ENCODE measurements at regions not wholly inside any gene's neighbourhood (a gene's known extent, or its start where the extent isn't known, plus 50 kb on each side); places are given as distances from the start of the nearest gene placed in this dataset.

DNA sequence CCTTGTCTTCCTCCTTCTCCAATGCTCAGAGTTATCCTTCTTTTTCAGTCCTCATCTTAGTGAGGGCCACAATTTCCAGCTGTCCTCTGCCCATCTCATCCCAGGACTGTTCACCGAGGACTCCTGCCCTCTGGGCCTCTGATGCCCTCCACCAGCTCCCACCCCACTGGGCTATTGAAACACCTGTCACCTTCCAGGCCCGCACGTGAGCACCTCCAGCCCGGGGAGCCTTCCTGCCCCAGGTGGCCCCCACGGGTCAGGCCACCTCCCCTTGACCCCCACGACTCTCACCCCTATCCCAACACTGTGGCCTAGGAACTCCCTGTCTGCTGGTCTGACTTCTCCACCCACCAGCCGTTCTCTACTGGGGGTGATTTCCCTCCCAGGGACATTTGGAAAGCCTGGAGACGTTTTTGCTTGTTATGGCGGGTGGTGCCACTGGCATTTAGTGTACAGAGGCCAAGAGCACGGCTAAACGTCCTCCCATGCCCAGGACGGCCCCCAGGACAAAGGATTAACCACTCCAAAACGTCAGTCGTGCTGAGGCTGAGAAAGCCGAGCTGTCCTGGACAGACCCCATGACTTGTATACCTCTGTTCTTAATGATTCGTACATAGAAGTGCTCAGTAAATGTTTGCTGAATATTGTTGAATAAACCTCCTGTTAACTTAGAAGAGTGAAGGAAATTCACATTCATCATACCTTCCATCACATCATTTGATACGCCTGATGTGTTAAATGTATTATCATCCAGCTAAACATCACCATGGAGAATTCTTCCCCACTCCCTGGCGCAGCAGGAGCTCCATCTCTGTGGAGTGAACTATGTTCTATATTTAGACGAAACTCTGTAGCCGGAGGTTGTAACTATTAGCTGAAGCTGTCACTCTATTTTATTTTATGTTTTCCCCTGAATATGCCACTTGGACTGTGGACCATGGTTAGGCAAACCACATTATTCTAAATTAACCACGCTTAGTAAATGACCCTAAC lies 270.1 kb upstream of the SHH start:
- TF ChIP-seq RAD21 (IDR thresholded peaks at IDR 0.05; ENCODE audit: low read depth) (no peak), YY1 (IDR thresholded peaks at IDR 0.05; ENCODE audit: low read depth) (no peak), ZBTB7A (IDR thresholded peaks at IDR 0.05; ENCODE audit: low read depth) (no peak), TCF12 (IDR thresholded peaks at IDR 0.05; ENCODE audit: low read depth) (no peak), FOXM1 (IDR thresholded peaks at IDR 0.05; ENCODE audit: borderline replicate concordance, low read depth) (no peak), CREB1 (IDR thresholded peaks at IDR 0.05; ENCODE audit: low read depth) (no peak), TEAD4 (IDR thresholded peaks at IDR 0.05) (no peak), CEBPB (IDR thresholded peaks at IDR 0.05) (no peak), EP300 (IDR thresholded peaks at IDR 0.05; ENCODE audit: borderline replicate concordance) (no peak), TAF1 (IDR thresholded peaks at IDR 0.05; ENCODE audit: low read depth) (no peak), EGR1 (IDR thresholded peaks at IDR 0.05) (no peak), NFIC (IDR thresholded peaks at IDR 0.05) (no peak)
- TF ChIP-seq, protein P1, sequence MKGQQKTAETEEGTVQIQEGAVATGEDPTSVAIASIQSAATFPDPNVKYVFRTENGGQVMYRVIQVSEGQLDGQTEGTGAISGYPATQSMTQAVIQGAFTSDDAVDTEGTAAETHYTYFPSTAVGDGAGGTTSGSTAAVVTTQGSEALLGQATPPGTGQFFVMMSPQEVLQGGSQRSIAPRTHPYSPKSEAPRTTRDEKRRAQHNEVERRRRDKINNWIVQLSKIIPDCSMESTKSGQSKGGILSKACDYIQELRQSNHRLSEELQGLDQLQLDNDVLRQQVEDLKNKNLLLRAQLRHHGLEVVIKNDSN (IDR thresholded peaks at IDR 0.05), result no peak
- TF ChIP-seq, protein P2, sequence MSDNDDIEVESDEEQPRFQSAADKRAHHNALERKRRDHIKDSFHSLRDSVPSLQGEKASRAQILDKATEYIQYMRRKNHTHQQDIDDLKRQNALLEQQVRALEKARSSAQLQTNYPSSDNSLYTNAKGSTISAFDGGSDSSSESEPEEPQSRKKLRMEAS (IDR thresholded peaks at IDR 0.05), result no peak
- TF ChIP-seq, protein P3, sequence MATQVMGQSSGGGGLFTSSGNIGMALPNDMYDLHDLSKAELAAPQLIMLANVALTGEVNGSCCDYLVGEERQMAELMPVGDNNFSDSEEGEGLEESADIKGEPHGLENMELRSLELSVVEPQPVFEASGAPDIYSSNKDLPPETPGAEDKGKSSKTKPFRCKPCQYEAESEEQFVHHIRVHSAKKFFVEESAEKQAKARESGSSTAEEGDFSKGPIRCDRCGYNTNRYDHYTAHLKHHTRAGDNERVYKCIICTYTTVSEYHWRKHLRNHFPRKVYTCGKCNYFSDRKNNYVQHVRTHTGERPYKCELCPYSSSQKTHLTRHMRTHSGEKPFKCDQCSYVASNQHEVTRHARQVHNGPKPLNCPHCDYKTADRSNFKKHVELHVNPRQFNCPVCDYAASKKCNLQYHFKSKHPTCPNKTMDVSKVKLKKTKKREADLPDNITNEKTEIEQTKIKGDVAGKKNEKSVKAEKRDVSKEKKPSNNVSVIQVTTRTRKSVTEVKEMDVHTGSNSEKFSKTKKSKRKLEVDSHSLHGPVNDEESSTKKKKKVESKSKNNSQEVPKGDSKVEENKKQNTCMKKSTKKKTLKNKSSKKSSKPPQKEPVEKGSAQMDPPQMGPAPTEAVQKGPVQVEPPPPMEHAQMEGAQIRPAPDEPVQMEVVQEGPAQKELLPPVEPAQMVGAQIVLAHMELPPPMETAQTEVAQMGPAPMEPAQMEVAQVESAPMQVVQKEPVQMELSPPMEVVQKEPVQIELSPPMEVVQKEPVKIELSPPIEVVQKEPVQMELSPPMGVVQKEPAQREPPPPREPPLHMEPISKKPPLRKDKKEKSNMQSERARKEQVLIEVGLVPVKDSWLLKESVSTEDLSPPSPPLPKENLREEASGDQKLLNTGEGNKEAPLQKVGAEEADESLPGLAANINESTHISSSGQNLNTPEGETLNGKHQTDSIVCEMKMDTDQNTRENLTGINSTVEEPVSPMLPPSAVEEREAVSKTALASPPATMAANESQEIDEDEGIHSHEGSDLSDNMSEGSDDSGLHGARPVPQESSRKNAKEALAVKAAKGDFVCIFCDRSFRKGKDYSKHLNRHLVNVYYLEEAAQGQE (IDR thresholded peaks at IDR 0.05; ENCODE audit: low read depth), result no peak

DNA sequence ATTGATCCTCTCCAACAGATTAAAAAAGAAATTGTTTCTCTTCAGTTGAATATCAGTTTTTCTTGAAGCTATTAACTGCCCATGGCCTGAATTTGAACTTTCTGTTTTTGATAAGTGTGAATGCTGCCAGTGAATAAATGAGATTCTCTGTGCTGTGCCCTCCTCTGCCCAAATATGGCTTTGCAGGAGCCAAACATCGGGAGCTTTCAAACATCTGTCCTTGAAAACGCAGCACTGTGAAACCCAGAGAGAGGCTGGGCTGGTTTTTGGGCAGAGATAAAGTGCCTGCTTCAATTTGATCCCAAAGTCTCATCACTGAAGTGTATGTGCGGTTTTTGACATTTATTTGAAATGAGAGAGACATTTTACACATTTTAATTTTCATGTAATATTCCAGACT lies 268.3 kb upstream of the SHH start:
- TF ChIP-seq, protein P1 (IDR thresholded peaks at IDR 0.05), result no peak
- TF ChIP-seq TCF12 (IDR thresholded peaks at IDR 0.05; ENCODE audit: low read depth), result no peak
- TF ChIP-seq EGR1 (IDR thresholded peaks at IDR 0.05), result no peak
- TF ChIP-seq FOXM1 (IDR thresholded peaks at IDR 0.05; ENCODE audit: borderline replicate concordance, low read depth), result no peak
- TF ChIP-seq NFIC (IDR thresholded peaks at IDR 0.05), result no peak
- TF ChIP-seq CREB1 (IDR thresholded peaks at IDR 0.05; ENCODE audit: low read depth), result no peak
- no peak for TF ChIP-seq EP300 (IDR thresholded peaks at IDR 0.05; ENCODE audit: borderline replicate concordance)
- TF ChIP-seq TEAD4 (IDR thresholded peaks at IDR 0.05), result no peak
- no peak for TF ChIP-seq YY1 (IDR thresholded peaks at IDR 0.05; ENCODE audit: low read depth)
- no peak for TF ChIP-seq CEBPB (IDR thresholded peaks at IDR 0.05)
- TF ChIP-seq, protein P2 (IDR thresholded peaks at IDR 0.05), result no peak
- TF ChIP-seq TAF1 (IDR thresholded peaks at IDR 0.05; ENCODE audit: low read depth), result no peak
- no peak for TF ChIP-seq ZBTB7A (IDR thresholded peaks at IDR 0.05; ENCODE audit: low read depth)
- TF ChIP-seq RAD21 (IDR thresholded peaks at IDR 0.05; ENCODE audit: low read depth), result no peak
- TF ChIP-seq, protein P3 (IDR thresholded peaks at IDR 0.05; ENCODE audit: low read depth), result no peak

DNA sequence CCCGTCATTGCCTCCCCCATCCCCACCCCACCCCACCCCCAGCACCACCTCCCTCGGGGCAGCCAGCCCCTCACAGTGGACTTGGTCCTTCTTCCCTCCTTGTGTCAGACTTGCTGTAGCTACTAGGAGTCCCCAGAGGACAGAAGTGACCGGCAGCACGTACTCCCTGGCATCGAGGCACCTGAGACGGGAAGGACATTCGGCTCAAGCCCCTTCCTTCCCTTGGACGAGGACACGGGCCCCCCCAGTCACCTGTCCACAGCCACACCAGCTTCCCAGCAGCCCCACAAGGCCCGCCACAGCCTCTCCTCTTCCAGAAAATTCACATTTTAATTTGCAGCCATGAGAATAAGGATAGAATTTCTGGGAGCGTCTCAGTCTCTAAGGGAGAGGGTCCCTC lies 267.8 kb upstream of the SHH start:
- TF ChIP-seq NFIC (IDR thresholded peaks at IDR 0.05) (no peak), ZBTB7A (IDR thresholded peaks at IDR 0.05; ENCODE audit: low read depth) (no peak), RAD21 (IDR thresholded peaks at IDR 0.05; ENCODE audit: low read depth) (no peak), TCF12 (IDR thresholded peaks at IDR 0.05; ENCODE audit: low read depth) (no peak), EGR1 (IDR thresholded peaks at IDR 0.05) (no peak), TEAD4 (IDR thresholded peaks at IDR 0.05) (no peak), CEBPB (IDR thresholded peaks at IDR 0.05) (no peak), TAF1 (IDR thresholded peaks at IDR 0.05; ENCODE audit: low read depth) (no peak), FOXM1 (IDR thresholded peaks at IDR 0.05; ENCODE audit: borderline replicate concordance, low read depth) (no peak), EP300 (IDR thresholded peaks at IDR 0.05; ENCODE audit: borderline replicate concordance) (no peak), YY1 (IDR thresholded peaks at IDR 0.05; ENCODE audit: low read depth) (no peak), CREB1 (IDR thresholded peaks at IDR 0.05; ENCODE audit: low read depth) (no peak)
- TF ChIP-seq, protein P1 (IDR thresholded peaks at IDR 0.05), result no peak
- TF ChIP-seq, protein P2 (IDR thresholded peaks at IDR 0.05), result no peak
- TF ChIP-seq, protein P3 (IDR thresholded peaks at IDR 0.05; ENCODE audit: low read depth), result no peak

All from Ishikawa (cell line).